Endothelial cell of hepatic sinusoid (primary cell): ENCODE measurements at regions not wholly inside any gene's neighbourhood (a gene's known extent, or its start where the extent isn't known, plus 50 kb on each side); places are given as distances from the start of the nearest gene placed in this dataset.
"Not testable (repeated sequence)": the region's sequence is repeated elsewhere in the genome, so short reads cannot be mapped to it uniquely, and the experiment has no call there.

Experiments used
- in situ Hi-C: cut with HindIII; loops from 2 replicates; pipeline ENCODE4 v1.10.0; 2017; ENCODE audit warnings: low sequenced_read_pairs

DNA sequence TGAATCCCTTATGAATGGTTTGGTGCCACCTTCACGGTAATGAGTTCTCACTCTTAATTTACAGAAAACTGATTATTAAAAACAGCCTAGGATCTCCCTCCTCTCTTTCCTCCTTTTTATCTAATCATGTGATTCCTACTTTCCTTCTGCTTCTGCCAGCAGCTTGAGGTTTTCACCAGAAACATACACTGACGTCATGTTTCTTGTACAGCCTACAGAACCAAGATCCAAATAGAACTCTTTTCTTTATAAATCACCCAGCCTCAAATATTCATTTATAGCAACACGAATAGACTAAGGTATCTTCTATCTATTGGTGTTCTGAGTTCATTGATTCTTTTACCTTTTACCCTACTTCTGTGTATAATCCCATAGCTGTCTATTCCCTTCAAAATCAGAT, 388.9 kb upstream of the CDH10 start:
- in situ Hi-C loops = no loop called here

DNA sequence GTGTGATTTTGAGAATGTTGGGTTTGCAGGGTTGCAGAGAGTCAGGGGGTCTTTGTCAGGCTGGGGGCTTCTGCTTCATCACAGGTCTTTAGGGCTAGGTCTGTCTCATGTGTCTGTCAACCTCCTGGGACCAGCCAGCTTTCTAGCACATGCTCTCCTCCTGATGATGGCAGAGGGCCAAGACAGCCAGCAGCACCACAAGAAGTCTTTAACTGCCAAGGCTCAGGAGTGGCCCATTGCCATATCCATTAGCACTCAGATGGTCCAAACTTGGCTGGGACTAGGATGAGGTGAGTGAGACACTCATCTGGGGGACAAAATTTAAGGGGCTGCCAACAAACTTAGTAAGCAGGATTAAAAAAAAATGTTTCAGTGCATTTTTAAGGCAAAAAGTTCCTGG, 384.2 kb upstream of the CDH10 start:
- in situ Hi-C loops = no loop called here

DNA sequence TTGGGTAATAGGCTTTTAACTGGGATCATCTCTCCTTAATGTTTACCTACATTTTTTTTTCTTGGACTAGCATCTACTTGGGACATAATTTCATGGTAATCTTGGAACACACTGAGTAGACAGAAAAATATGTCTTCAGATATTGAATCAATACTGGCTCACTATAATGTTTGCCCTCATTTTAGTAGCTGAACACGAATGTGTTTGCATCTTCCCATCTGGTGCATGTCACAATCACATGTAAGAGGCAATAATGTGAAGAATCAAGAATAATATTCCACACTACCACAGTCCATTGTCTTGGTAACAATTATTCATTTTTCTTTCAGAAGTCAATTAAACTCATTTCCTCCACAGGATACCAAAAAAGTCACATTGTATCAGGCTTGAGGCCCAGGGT, 382.7 kb upstream of the CDH10 start:
- in situ Hi-C loops = no loop called here

DNA sequence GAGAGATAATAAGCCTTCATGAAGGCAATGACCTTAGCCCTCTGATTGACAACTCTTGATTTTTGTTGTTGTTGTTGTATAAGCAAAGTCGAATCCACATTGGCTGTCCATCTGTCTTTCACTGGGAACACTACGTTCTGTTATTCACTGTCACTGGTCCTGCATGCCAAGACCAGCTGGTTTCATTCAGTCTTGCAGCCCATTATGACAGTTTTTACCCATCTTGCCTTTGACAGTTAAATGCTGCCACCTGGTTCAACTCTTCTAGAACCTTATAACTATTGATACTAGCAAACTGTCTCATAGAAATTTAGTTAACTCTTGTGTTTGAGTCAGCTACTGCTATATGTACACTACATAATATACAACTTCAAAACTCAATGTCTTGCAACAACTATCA, 382.3 kb upstream of the CDH10 start:
- in situ Hi-C loops = no loop called here

DNA sequence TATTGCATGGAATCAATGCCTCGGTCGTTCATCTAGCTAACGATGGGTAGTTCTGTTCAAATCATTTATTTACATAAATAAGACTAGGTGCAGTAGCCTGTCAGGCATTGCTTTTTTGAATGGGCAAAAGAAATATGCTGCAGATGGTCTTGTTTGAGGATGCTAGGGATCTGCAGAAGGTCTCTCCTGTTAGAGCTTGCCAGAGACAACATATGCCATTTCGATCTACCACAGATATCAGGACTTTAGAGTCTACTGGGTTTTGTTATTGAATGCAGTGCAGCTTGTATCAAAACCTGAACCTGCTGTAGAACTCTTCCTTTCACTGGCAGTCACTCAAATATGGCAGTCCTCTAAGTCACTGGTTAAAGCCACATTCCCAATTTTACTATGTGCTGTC, 381.1 kb upstream of the CDH10 start:
- in situ Hi-C loops = no loop called here

DNA sequence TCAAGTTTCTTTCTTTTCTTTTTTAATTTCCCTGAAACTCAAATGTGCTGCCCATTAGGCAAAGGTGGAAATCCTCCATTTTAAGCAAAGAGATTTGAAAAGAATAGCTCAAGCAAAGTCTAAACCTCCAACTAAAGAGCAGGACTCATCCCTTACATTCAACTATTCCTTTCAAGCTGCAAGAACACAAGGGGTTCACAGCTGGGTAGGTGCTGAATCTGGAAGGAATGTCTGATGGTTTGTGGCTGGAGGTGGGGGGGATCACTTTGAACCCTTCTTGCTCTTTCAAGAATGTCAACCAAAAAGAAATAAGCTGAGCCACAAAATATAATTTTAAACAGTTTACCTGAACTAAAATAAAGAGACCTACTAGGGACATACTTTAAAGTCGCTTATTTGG, 375.7 kb upstream of the CDH10 start:
- in situ Hi-C loops = no loop called here

DNA sequence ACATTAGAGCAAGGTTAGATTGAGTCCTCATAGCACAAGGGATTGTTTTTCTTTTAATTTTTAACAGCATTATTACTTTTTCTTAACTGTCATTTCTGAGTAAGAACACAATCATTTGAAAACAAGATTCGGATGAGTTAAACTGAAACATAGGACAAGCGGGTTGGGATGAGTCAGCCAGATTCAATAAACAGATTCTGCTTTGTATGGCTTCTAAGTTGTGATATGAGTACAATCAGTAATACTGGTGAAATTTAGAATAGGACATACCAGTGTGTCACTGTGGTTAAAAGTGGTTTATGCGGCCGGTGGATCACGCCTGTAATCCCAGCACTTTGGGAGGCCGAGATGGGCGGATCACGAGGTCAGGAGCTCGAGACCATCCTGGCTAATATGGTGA, 364.3 kb upstream of the CDH10 start:
- in situ Hi-C loops = no loop called here

DNA sequence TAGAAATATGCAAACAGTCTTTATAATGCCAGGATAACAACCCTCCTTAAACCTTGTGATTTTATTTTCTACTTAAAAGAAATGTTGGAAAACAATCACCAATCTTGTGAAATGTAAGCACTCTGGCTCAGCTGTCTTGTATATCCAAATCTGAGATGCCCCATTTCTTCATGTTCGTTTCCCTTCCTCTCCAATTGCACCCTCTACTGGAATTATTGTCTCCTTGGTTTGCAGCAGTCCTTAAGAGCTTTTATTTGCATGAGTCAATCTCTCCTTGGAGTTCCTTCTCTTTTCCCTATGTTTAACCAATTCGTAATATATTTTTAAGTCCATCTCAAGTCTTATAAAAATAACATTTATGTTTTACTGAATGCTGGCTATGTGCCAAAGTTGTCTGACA, 362.0 kb upstream of the CDH10 start:
- in situ Hi-C loops = no loop called here

DNA sequence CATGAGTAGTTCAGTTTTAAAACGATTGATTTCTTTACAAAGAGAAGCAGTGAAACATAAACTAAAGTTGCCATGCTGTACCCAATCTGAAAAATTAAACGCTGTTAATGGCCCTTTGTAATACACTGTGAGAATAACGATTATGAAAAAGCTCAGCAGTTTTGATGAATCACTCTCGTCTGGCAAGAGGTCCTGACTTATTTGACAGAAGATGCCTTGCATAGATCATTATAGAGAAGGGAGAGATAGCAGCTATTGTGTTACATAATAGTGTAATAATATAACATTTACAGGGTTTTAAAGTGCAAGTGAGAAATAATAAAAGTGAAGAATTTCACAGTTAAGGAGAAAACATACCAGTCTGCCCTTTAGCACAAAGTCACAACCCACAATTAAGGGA, 361.5 kb upstream of the CDH10 start:
- in situ Hi-C loops = no loop called here

DNA sequence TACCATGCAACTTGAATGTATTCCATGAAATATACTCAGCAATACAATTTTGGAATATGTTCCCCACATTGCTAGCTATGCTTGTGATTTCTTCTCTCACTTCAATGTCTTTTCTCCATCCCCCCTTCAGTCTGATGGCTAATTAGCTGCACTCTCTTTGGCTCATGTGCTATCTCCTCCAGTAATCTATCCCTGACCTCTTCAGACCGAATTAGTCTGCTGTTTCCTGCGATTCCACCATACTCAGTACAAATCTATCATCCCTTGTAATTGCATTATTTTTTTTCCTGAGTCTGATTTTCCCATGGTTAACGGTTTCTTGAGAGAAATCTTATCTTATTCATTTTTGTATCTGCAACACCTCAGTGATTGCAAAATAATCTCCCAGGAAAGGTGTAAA, 360.7 kb upstream of the CDH10 start:
- in situ Hi-C loops = no loop called here

DNA sequence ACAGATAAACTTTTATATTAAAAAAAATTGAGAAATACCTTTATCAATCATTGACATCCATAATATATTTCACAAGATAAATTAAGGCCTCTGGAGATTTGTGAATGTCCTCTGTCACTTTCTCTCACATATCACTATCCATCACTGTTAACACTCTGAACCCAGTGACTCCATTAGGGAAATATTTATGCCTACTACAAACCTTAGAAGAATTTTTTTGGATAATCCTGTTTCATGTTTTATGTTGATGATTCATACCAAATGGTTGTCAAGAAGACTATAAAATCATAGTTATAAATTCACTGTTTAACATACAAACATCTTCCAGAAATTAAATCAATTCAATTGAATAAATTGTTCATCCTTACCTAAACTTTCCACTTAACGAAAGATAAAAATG, 357.6 kb upstream of the CDH10 start:
- in situ Hi-C loops = no loop called here

DNA sequence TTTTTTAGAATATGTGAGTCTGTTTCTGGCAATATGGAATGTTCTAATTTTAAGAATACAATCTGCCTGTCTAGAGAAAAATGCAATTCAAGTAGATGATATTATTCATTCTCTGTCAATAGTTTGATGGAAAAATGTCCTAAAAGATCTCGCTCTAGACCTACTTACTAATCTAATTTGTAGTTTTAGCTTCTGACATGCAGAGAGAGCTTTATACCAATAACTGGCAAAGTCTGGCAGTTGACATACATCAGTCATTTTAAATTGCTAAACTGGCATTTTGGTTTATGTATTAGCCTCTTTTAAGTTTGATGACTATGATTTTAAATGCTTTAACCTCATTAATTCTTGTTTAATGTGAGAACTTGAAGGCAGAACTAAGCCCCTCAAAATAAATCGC, 355.0 kb upstream of the CDH10 start:
- in situ Hi-C loops = no loop called here

DNA sequence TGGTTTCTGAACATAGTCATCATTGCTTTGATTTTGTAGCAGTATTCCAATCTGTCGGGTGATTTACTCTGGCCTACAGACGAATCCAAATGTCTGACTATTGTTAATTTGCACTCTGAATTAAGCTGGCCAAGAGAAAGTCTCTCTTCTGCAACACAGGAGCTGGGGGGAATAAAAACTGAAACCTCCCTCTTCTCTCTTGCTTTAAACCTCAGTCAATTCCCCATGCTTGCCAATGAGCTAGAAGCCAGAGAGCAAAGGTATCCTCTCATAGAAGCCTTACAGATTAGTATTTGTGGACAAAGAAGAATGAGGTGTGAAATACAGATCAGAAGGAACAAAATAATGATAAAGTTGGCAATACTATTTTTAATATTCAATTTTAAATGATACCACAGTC, 353.9 kb upstream of the CDH10 start:
- in situ Hi-C loops = no loop called here

DNA sequence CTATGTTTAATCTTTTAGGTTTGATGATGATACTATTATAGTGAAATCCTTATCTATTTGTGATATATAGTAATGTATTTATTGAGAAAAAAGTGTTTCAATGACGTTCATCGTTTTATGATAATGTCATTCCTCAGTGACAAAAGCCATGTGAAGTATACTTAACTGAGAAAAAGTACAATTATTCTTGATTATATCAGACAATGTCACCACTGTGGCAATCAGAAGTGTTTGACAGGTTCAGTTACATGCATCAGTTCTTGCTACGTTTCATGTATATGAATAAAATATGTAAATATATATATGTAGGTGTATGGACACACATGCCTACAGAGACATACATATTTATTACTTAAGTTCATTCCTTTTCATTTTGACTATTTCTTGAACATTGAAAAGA, 341.5 kb upstream of the CDH10 start:
- in situ Hi-C loops = no loop called here

DNA sequence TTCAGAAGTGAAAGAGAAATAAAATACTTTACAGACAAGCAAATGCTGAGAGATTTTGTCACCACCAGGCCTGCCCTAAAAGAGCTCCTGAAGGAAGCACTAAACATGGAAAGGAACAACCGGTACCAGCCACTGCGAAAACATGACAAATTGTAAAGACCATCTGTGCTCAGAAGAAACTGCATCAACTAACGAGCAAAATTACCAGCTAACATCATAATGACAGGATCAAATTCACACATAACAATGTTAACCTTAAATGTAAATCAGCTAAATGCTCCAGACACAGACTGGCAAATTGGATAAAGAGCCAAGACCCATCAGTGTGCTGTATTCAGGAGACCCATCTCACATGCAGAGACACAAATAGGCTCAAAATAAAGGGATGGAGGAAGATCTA, 333.8 kb upstream of the CDH10 start:
- in situ Hi-C loops = not testable (repeated sequence)

DNA sequence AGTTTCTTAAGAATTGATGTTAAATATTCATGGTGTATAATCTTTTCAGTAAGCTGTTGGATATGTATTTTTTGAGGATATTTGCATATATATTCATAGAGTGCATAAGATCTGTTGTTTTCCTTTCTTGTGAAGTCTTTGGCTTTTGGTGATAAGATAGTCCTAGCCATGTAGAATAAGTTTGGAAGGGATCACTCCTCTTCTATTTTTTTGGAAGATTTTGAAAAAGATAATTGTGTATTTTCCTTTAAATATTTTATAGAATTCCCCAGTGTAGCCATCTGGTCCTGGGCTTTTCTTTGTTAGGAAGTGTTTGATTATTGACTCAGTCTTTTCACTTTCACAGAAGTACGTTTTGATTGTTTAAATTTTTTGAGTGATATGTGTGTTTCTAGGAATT, 318.8 kb upstream of the CDH10 start:
- in situ Hi-C loops = no loop called here

DNA sequence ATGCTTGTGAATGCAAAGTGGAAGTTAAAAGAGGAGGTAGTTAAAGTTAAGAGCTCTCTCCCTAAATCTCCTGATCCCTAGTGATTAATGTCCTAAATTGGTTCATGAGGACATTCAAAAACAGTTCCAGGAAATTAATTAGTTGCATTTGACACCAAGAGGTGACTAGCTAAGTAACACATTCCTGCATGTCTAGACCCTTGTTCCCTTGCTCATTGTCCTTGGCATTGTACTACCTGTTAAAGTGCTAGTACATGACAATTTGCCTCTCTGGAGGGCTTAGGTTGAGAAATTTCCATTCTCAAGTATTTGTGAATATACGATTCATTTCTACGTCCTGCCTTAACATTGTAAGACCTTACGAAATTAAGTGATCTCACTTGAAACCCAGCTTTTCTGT, 278.6 kb upstream of the CDH10 start:
- in situ Hi-C loops = no loop called here

DNA sequence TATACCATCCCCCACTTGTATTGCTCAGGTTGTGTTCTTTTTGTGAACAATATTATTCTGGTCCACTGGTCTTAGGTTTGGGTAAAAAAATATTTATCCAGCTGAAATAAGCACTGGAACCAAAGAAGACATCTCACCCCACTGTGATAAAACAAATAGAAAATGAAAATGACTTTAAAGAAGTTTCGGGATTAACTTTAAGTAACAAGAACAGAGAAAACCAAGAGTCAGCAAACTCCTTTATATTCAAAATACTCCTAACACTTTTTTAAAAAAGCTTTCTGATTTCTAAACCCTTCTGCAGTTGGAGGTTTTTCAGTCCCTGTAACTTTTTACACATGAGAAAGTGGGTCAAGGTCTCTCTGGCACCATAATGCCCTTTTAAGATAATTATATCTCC, 273.9 kb upstream of the CDH10 start:
- in situ Hi-C loops = no loop called here

DNA sequence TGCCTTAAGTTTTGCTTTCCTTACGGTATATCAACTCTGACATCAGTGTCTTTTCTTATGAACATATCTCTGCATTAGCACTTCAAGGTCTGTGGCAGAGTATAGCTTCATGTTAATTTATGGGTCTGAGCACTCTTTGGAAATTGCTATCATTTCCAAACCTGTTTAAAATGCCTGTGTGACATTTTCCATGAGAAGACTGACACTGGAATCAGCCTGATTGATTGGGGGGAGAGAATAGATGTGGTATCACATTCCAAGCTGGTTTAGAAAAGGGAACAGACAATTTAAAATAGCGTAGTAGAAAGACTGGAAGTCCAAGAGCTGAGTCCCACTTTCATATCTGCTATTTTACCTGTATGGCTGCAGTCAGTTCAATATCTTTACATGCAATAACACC, 272.1 kb upstream of the CDH10 start:
- in situ Hi-C loops = no loop called here

DNA sequence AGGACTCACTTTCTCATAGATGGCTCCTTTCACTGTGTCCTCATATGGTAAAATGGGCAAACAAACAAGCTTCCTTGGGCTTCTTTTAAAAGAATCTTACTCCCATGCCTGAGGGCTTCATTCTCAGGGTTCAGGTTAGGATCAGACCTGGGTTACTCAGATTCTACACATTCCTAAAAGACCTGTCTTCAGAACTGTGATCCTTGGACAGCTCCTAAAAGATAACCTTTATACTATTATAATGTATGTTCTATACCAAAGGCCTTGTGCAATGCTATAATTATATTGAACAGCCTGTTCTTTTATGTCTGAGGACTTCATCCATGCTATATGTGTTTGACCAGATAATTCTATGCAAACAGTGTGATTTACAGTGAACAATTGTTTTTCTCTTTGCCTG, 264.4 kb upstream of the CDH10 start:
- in situ Hi-C loops = no loop called here

DNA sequence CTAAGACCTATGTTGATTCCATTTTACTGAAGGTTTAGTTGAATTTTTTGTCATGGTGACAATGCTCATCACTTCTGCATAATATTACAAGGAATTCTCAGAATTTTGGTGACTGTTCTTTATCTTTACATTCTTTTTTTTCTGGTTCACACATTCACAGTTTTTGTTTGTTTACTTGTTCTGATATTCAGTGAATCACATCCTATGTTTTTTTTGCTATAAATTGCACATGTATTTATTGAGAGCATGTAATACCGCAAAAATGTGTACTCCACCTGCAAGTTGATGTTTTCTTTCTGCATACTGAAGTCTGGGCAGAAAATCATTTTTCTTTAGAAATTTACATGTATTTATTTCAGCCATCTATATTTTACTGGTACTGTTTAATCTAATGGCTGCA, 261.9 kb upstream of the CDH10 start:
- in situ Hi-C loops = no loop called here

DNA sequence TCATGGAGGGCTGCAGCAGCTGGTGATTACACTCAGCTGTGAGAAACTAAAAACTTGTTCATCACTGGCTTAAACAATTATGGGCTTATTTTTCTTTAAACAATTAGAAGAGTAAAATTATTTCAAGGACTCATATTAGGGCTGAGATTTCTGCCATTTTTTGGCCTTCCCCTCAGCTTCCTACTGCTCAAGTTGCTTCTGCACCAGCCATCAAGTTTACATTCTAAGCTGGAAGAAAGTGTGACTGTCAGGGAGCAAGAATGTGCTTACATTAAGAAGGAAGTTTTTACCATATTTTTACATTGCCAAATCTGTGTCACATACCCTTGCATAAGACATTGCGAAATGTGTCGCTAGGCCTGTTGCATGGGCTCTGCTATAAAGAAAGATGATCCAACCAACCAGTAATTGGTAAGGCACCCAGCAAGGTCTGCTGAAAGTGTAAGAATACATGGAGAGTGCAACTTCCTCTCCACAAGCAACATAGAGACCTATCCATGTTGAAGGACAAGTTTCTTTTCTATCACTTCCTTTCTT, 260.3 kb upstream of the CDH10 start:
- in situ Hi-C loops = no loop called here

DNA sequence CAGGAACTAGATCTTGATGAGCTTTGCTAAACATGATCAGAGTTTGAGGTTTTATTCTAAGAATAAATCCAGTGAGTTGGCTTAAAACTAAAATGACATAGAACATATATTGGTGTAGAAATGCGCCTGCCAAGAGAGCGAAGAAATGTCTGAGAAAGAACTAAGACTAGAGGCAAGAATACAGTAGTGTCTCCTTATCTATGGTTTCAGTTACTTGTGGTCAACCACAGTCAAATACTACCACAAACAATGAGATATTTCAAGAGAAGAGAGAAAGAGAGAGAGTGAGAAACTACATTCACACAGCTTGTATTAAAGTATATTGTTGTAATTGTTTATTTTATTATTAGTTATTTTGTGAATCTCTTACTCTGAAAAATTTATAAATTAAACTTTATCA, 254.4 kb upstream of the CDH10 start:
- in situ Hi-C loops = no loop called here

DNA sequence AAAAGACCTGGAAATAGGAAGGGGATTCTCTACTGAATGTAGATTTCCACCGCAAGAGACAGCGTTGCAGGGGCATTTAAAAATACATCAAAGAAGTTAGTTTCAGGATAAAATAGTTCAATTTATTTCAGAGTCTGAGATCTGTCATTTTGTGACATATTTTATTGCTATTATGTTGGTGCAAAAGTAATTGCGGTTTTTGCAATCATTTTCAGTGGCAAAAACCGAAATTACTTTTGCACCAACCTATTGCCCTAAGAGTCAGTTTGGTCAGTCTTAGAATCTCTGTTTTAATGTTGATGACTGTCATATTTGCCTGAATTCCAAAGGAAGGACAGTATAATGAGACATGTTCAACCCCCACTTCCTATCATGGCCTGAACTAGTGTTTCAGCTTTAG, 219.5 kb upstream of the CDH10 start:
- in situ Hi-C loops = no loop called here
